ENCODE measurements at regions not wholly inside any gene's neighbourhood (a gene's known extent, or its start where the extent isn't known, plus 50 kb on each side); places are given as distances from the start of the nearest gene placed in this dataset.

DNA sequence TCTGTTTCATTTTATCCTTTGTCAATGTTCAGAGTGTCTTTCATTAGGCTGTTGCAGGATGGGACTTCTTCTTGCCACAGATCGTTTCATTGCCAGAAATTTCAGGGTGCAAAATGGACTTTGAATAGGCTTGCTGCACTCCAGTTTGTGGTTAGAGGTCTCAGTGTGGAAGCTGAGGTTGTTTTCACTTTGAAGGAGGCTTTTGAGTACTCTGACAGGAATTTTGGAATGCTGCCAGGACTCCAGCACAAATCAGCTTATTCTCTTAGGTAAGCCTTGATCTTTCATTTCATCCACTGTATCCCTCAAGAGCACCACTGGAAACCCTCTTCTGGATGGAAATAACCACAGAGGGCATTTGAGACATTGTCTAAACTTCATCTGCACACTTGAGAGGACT is 715.1 kb upstream of the TSPY4 start:
- Histone ChIP-seq H3K4me3 (no peak overlapping the region), H3K9me3 (no peaks in the 10 kb centered on the region), H3K27me3 (no peaks in the 10 kb centered on the region), H3K4me1 (no peaks in the 10 kb centered on the region), H3K36me3 (no peaks in the 10 kb centered on the region), H3K27ac (no peak overlapping the region)
- no peak for DNase-seq
- TF ChIP-seq, protein P1, sequence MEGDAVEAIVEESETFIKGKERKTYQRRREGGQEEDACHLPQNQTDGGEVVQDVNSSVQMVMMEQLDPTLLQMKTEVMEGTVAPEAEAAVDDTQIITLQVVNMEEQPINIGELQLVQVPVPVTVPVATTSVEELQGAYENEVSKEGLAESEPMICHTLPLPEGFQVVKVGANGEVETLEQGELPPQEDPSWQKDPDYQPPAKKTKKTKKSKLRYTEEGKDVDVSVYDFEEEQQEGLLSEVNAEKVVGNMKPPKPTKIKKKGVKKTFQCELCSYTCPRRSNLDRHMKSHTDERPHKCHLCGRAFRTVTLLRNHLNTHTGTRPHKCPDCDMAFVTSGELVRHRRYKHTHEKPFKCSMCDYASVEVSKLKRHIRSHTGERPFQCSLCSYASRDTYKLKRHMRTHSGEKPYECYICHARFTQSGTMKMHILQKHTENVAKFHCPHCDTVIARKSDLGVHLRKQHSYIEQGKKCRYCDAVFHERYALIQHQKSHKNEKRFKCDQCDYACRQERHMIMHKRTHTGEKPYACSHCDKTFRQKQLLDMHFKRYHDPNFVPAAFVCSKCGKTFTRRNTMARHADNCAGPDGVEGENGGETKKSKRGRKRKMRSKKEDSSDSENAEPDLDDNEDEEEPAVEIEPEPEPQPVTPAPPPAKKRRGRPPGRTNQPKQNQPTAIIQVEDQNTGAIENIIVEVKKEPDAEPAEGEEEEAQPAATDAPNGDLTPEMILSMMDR (IDR thresholded peaks at IDR 0.05) = no peak
- intact Hi-C loops (cut with DNase I; ENCODE audit: low total_unique reads) = no loop called here

DNA sequence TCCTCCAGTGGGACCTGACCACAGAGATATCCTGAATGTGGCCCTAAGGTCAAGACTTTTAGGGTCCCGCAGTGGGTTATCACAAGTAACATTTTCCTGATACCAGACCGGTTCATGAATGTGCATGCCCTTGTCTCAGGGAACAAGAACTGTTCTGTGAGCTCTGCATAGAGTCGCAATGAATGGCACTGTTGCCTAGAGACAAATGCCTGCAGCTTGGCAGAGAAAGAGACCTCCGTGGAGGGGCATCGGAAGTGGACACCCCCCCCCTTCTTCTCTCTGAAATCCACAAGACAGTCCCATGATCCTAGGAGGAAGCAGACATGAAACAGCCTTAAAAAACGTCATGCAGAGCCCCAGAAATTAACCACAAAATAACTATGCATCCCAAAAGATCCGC is 714.4 kb upstream of the TSPY4 start:
- Histone ChIP-seq H3K27me3 (no peaks in the 10 kb centered on the region), H3K27ac (no peak overlapping the region), H3K9me3 (no peaks in the 10 kb centered on the region), H3K36me3 (no peaks in the 10 kb centered on the region), H3K4me3 (no peak overlapping the region), H3K4me1 (no peaks in the 10 kb centered on the region)
- DNase-seq = no peak
- intact Hi-C loops (cut with DNase I; ENCODE audit: low total_unique reads) = no loop called here
- TF ChIP-seq, protein P1 (IDR thresholded peaks at IDR 0.05) = no peak

DNA sequence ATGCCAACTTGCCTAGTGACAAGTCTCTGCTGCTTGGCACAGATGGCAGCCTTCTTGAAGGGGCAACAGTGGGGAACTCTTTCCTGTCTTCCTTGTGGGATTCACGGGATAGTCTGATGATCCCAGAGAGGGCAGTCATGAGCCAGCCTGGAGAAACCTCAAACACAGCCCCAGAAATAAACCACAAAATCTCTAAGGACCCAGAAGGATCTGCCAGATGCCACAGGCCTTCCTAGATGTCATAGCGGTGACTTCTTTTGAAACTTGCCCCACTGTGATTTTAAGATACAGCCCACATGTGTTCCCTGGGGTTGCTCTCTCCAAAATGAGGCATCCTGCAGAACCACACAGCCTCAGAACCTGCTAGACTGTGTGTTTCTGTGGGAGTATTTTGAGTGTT is 707.6 kb upstream of the TSPY4 start:
- TF ChIP-seq, protein P1 (IDR thresholded peaks at IDR 0.05) = no peak
- Histone ChIP-seq H3K4me3 (no peak overlapping the region), H3K4me1 (no peaks in the 10 kb centered on the region), H3K27ac (no peak overlapping the region), H3K27me3 (no peaks in the 10 kb centered on the region), H3K9me3 (no peaks in the 10 kb centered on the region), H3K36me3 (no peaks in the 10 kb centered on the region)
- DNase-seq = no peak
- intact Hi-C loops (cut with DNase I; ENCODE audit: low total_unique reads) = no loop called here

DNA sequence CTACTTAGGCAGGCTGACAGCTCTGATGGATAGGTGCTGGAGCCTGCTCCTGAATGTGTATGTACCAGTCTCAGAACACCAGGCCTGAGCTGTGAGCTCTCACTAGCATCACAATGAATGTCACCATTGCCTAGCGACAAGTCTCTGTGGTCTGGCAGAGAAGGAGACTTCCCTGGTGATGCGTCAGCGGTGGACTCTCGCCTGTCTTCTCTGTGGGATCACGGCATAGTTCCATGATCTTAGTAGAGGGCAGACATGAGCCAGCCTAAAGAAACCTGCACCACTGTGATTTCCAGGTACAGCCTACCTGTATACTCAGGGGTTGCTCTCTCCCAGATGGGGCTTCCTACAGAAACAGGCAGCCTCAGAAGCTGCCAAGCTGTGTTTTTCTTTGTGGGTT is 699.2 kb upstream of the TSPY4 start:
- no peak for DNase-seq
- TF ChIP-seq, protein P1 (IDR thresholded peaks at IDR 0.05) = no peak
- H3K9me3 ChIP-seq = no peaks in the 10 kb centered on the region
- H3K4me1 ChIP-seq = no peaks in the 10 kb centered on the region
- no peak overlapping the region for H3K27ac ChIP-seq
- intact Hi-C loops (cut with DNase I; ENCODE audit: low total_unique reads) = no loop called here
- H3K27me3 ChIP-seq = no peaks in the 10 kb centered on the region
- H3K4me3 ChIP-seq = no peak overlapping the region
- no peaks in the 10 kb centered on the region for H3K36me3 ChIP-seq

DNA sequence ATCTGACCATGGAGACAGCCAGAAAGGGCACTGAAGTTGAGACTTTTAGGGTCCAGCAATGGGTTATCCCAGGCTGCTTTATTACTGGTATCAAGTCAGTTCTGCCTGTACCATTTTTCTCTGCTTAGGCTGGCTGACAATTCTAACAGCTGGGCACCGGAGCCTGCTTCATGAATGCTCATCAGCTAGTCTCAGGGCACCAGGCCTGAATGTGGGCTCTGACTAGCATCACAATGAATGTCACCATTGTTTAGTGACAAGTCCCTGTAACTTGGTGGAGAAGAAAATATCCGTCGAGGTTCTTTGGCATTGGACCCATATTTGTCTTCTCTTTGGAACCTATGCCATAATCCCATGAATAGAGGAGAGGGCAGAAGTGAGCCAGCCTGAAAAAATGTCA is 692.3 kb upstream of the TSPY4 start:
- intact Hi-C loops (cut with DNase I; ENCODE audit: low total_unique reads) = no loop called here
- no peaks in the 10 kb centered on the region for H3K4me1 ChIP-seq
- H3K27me3 ChIP-seq = no peaks in the 10 kb centered on the region
- H3K4me3 ChIP-seq = no peak overlapping the region
- TF ChIP-seq, protein P1 (IDR thresholded peaks at IDR 0.05) = no peak
- no peak overlapping the region for H3K27ac ChIP-seq
- no peaks in the 10 kb centered on the region for H3K9me3 ChIP-seq
- no peaks in the 10 kb centered on the region for H3K36me3 ChIP-seq
- no peak for DNase-seq

DNA sequence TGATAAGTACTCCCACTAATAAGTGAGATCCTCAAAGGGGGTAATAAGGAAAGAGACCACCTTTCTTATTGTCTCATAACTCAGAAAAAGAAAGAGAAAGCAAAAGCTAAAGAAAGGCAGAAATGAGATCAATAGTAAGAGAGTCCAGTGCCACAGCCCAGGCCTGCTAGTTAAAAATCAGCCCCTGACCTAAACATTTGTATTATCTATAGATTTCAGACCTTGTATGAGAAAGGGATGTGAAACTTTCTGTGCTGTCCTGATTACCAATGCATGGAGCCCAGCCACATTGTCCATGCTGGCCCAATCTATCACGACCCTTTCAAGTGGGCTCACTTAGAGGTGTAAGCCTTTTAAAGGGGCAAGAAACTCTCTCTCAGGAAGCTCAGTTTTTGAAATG is 684.8 kb upstream of the TSPY4 start:
- no peak for DNase-seq
- H3K27me3 ChIP-seq = no peaks in the 10 kb centered on the region
- no peaks in the 10 kb centered on the region for H3K4me1 ChIP-seq
- no peak overlapping the region for H3K27ac ChIP-seq
- intact Hi-C loops (cut with DNase I; ENCODE audit: low total_unique reads) = no loop called here
- H3K9me3 ChIP-seq = no peaks in the 10 kb centered on the region
- no peaks in the 10 kb centered on the region for H3K36me3 ChIP-seq
- TF ChIP-seq, protein P1 (IDR thresholded peaks at IDR 0.05) = no peak
- H3K4me3 ChIP-seq = no peak overlapping the region
